ENCODE measurements at regions not wholly inside any gene's neighbourhood (a gene's known extent, or its start where the extent isn't known, plus 50 kb on each side); places are given as distances from the start of the nearest gene placed in this dataset.

- no peak for DNase-seq (ENCODE audit: low spot score)
- TF ChIP-seq CTCF (IDR thresholded peaks at IDR 0.05; ENCODE audit: extremely low read depth, missing control alignments) = no peak
Observed at GRCh38 chr7:42469341-42469740, 232.3 kb upstream of the GLI3 start.

- TF ChIP-seq CTCF (IDR thresholded peaks at IDR 0.05; ENCODE audit: extremely low read depth, missing control alignments) = no peak
- DNase-seq (ENCODE audit: low spot score) = no peak
Observed at GRCh38 chr7:42468471-42468870, 231.5 kb upstream of the GLI3 start.

- DNase-seq (ENCODE audit: low spot score) = no peak
- TF ChIP-seq CTCF (IDR thresholded peaks at IDR 0.05; ENCODE audit: extremely low read depth, missing control alignments) = no peak
Observed at GRCh38 chr7:42461537-42461936, 224.5 kb upstream of the GLI3 start.

- DNase-seq (ENCODE audit: low spot score) = no peak
- TF ChIP-seq CTCF (IDR thresholded peaks at IDR 0.05; ENCODE audit: extremely low read depth, missing control alignments) = no peak
Observed at GRCh38 chr7:42460933-42461332, 223.9 kb upstream of the GLI3 start.

- DNase-seq (ENCODE audit: low spot score) = no peak
- TF ChIP-seq CTCF (IDR thresholded peaks at IDR 0.05; ENCODE audit: extremely low read depth, missing control alignments) = no peak
Observed at GRCh38 chr7:42460148-42460547, 223.1 kb upstream of the GLI3 start.

GRCh38 chr7:42457663-42458062 lies 220.7 kb upstream of the GLI3 start:
- TF ChIP-seq CTCF (IDR thresholded peaks at IDR 0.05; ENCODE audit: extremely low read depth, missing control alignments) = no peak
- DNase-seq (ENCODE audit: low spot score) = no peak

GRCh38 chr7:42456756-42457276 lies 219.8 kb upstream of the GLI3 start:
- TF ChIP-seq CTCF (IDR thresholded peaks at IDR 0.05; ENCODE audit: extremely low read depth, missing control alignments) = no peak
- DNase-seq (ENCODE audit: low spot score) = no peak
